ENCODE measurements at regions not wholly inside any gene's neighbourhood (a gene's known extent, or its start where the extent isn't known, plus 50 kb on each side); places are given as distances from the start of the nearest gene placed in this dataset.
"Not testable (repeated sequence)": the region's sequence is repeated elsewhere in the genome, so short reads cannot be mapped to it uniquely, and the experiment has no call there.

DNA sequence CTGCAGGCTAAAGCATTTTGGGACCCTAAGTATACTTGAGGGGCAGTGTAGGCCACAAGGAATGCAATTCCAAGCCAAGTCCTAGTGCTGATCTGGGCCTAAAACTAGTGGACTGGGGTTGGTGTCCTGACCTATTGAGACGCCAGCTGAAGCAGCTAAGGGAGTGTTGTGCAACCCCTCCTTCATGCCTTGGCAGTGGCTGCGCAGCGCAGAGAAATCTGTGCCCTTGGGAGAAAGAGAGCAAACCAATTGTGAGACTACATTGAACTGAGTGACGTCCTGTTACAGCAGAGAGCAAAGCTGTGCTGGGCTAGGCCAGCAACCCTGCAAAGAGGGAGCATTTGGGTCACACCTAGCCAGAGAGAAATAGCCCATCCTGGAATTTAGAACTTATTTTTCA lies 2715.0 kb upstream of the PCDH20 start:
- Histone ChIP-seq H3K9me3 (ENCODE audit: low read depth, low read length) (no peaks in the 10 kb centered on the region), H3K27ac (no peak overlapping the region), H3K36me3 (ENCODE audit: insufficient read depth, low read length) (no peaks in the 10 kb centered on the region), H3K9ac (ENCODE audit: insufficient read length) (no peak overlapping the region), H3K4me3 (no peak overlapping the region)
- DNase-seq (ENCODE audit: low read depth, low spot score), result no peak
- TF ChIP-seq EZH2 (IDR thresholded peaks at IDR 0.05), result no peak
- TF ChIP-seq FOXP2 (optimal IDR thresholded peaks at IDR 0.05; ENCODE audit: control extremely low read depth, extremely low read length, insufficient read depth), result no peak
- no peak for TF ChIP-seq POLR2AphosphoS5 (IDR thresholded peaks at IDR 0.05; ENCODE audit: borderline replicate concordance, low read depth, low read length)

DNA sequence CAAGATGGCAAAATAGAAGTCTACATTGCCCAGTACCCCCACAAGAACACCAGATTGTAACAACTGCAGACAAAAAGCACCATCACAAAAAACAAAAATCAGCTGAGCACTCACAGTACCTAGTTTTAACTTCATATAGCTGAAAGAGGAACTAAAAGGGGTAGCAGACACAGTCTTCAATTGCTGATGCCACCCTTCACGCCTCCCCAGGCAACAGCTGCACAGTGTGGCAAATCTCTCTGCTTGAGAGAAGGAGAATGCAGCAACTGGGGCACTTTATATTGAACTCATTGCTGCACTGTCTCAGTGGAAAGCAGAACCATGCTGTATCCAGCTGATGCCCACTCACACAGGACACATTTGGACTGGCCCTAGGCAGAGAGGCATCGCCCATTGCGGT lies 2714.5 kb upstream of the PCDH20 start:
- H3K4me3 ChIP-seq, result no peak overlapping the region
- TF ChIP-seq FOXP2 (optimal IDR thresholded peaks at IDR 0.05; ENCODE audit: control extremely low read depth, extremely low read length, insufficient read depth), result no peak
- no peak for TF ChIP-seq POLR2AphosphoS5 (IDR thresholded peaks at IDR 0.05; ENCODE audit: borderline replicate concordance, low read depth, low read length)
- TF ChIP-seq EZH2 (IDR thresholded peaks at IDR 0.05), result no peak
- no peak for DNase-seq (ENCODE audit: low read depth, low spot score)
- H3K36me3 ChIP-seq (ENCODE audit: insufficient read depth, low read length), result no peaks in the 10 kb centered on the region
- no peaks in the 10 kb centered on the region for H3K9me3 ChIP-seq (ENCODE audit: low read depth, low read length)
- no peak overlapping the region for H3K27ac ChIP-seq
- no peak overlapping the region for H3K9ac ChIP-seq (ENCODE audit: insufficient read length)

DNA sequence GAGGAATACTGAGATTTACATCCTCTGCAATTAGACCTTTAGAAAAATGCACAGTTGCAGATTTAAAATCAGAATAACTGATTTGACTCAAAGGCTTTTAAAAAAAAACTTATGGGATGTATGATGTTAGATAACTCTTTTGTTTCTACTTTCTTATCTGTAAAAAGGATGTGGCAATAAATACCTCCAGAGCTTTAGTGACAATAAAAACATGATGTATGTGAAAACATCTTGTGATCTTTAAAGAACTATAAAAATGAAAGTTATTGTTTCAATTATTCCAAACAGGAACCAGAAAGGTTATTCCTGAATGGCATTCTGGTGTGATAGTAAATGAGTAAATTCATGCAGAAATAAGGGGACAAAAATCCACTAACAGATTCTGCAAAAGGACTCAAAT lies 2712.2 kb upstream of the PCDH20 start:
- no peaks in the 10 kb centered on the region for H3K36me3 ChIP-seq (ENCODE audit: insufficient read depth, low read length)
- no peak overlapping the region for H3K4me3 ChIP-seq
- TF ChIP-seq EZH2 (IDR thresholded peaks at IDR 0.05) (no peak), FOXP2 (optimal IDR thresholded peaks at IDR 0.05; ENCODE audit: control extremely low read depth, extremely low read length, insufficient read depth) (no peak), POLR2AphosphoS5 (IDR thresholded peaks at IDR 0.05; ENCODE audit: borderline replicate concordance, low read depth, low read length) (no peak)
- no peaks in the 10 kb centered on the region; the same call in 1 of the 2 replicates for H3K9me3 ChIP-seq (ENCODE audit: low read depth, low read length)
- H3K9ac ChIP-seq (ENCODE audit: insufficient read length), result no peak overlapping the region
- peak overlapping the region; percentile 38; the same call in 1 of the 2 replicates for H3K27ac ChIP-seq
- DNase-seq (ENCODE audit: low read depth, low spot score), result no peak

DNA sequence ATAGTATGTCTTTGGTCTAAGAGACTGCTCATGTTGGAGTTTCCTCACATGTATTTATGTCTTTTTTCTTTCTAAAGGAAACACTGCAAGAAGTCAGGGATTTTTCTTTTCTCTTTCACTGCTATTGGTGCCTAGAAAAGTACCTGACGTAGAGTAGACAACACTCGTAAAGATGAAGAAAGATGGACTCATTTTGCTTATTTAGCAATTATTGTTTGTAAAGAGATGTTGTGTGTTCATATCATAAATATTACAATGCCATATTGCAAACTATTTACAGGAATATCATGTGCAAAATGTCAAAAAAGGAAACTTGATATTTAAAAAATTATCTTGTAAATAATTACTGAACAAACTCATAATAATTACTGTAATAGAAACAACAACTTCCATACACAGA lies 2711.5 kb upstream of the PCDH20 start:
- Histone ChIP-seq H3K36me3 (ENCODE audit: insufficient read depth, low read length) (no peaks in the 10 kb centered on the region), H3K9ac (ENCODE audit: insufficient read length) (no peak overlapping the region), H3K9me3 (ENCODE audit: low read depth, low read length) (no peaks in the 10 kb centered on the region; the same call in 1 of the 2 replicates), H3K27ac (peak overlapping the region; percentile 38; the same call in 1 of the 2 replicates), H3K4me3 (no peak overlapping the region)
- TF ChIP-seq POLR2AphosphoS5 (IDR thresholded peaks at IDR 0.05; ENCODE audit: borderline replicate concordance, low read depth, low read length), result no peak
- TF ChIP-seq EZH2 (IDR thresholded peaks at IDR 0.05), result no peak
- TF ChIP-seq FOXP2 (optimal IDR thresholded peaks at IDR 0.05; ENCODE audit: control extremely low read depth, extremely low read length, insufficient read depth), result no peak
- DNase-seq (ENCODE audit: low read depth, low spot score), result no peak

DNA sequence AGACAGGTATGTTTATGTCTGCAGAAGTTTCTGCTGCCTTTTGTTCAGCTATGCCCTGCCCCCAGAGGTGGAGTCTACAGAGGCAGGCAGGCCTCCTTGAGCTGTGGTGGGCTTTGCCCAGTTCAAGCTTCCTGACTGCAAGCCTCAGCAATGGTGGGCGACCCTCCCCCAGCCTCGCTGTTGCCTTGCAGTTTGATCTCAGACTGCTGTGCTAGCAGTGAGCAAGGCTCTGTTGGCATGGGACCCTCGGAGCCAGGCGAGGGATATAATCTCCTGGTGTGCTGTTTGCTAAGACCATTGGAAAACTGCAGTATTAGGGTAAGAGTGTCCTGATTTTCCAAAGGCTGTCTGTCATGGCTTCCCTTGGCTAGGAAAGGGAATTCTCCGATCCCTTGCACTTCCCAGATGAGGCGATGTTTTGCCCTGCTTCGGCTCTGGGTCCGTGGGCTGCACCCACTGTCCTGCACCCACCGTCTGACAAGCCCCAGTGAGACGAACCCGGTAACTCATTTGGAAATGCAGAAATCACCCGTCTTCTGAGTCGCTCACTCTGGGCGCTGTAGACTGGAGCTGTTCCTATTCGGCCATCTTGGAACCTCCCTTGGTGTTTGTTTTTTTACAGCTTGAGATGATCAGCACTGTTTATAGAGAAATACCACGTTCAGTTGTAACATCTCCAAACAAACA lies 2705.5 kb upstream of the PCDH20 start:
- not testable (repeated sequence) for H3K36me3 ChIP-seq (ENCODE audit: insufficient read depth, low read length); H3K9ac ChIP-seq (ENCODE audit: insufficient read length); H3K27ac ChIP-seq; H3K9me3 ChIP-seq (ENCODE audit: low read depth, low read length); H3K4me3 ChIP-seq; DNase-seq (ENCODE audit: low read depth, low spot score)

DNA sequence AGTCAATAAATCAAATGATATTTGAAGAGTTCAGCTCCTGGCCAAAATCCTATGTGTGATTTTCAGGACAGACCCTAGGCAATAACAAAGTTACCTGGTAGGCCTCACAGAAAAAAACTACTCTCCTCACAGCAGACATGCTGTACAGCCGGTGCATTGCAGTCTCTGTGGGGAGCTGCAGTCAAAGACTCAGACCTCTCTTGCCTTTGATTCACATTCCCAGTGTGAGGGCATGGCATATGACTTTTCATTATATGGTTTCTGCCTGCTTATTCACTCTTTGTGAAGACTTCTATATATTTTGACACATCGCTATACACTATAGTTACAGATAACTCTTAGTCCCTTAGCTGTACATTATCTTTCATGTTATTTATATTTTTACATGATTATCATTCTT lies 2684.3 kb upstream of the PCDH20 start:
- DNase-seq (ENCODE audit: low read depth, low spot score), result no peak
- Histone ChIP-seq H3K36me3 (ENCODE audit: insufficient read depth, low read length) (peaks cover 10% of the 10 kb centered on the region; the same call in 1 of the 2 replicates), H3K9ac (ENCODE audit: insufficient read length) (no peak overlapping the region), H3K4me3 (no peak overlapping the region), H3K9me3 (ENCODE audit: low read depth, low read length) (0 out of 2 replicates have a peak, but pooled peaks cover 5% of the 10 kb centered on the region), H3K27ac (peak overlapping the region; percentile 43; the same call in 1 of the 2 replicates)
- TF ChIP-seq FOXP2 (optimal IDR thresholded peaks at IDR 0.05; ENCODE audit: control extremely low read depth, extremely low read length, insufficient read depth), result no peak
- no peak for TF ChIP-seq POLR2AphosphoS5 (IDR thresholded peaks at IDR 0.05; ENCODE audit: borderline replicate concordance, low read depth, low read length)
- TF ChIP-seq EZH2 (IDR thresholded peaks at IDR 0.05), result no peak

DNA sequence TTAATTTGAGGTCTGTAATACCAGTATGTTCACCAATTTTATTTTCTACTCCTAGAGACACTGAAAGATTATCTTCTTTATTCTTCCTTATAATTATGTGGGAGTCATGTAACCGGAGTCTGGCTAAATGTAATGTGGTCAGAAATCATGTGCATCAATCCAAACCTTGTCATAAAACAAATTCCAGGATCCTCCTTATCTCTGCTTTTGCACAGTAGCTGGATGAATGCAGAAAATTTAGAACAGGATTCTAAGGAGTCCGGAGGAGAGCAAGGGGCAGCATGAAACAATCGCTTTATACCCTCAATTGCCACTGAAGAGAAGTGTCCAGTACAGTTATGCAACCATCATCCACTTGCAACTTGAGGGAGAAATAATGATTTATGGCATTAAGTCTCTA lies 2674.7 kb upstream of the PCDH20 start:
- Histone ChIP-seq H3K36me3 (ENCODE audit: insufficient read depth, low read length) (peaks cover 47% of the 10 kb centered on the region), H3K9me3 (ENCODE audit: low read depth, low read length) (peaks cover 27% of the 10 kb centered on the region), H3K4me3 (no peak overlapping the region), H3K9ac (ENCODE audit: insufficient read length) (no peak overlapping the region), H3K27ac (peak overlapping the region; percentile 100)
- DNase-seq (ENCODE audit: low read depth, low spot score), result no peak
- no peak for TF ChIP-seq EZH2 (IDR thresholded peaks at IDR 0.05)
- no peak for TF ChIP-seq POLR2AphosphoS5 (IDR thresholded peaks at IDR 0.05; ENCODE audit: borderline replicate concordance, low read depth, low read length)
- TF ChIP-seq FOXP2 (optimal IDR thresholded peaks at IDR 0.05; ENCODE audit: control extremely low read depth, extremely low read length, insufficient read depth), result no peak

DNA sequence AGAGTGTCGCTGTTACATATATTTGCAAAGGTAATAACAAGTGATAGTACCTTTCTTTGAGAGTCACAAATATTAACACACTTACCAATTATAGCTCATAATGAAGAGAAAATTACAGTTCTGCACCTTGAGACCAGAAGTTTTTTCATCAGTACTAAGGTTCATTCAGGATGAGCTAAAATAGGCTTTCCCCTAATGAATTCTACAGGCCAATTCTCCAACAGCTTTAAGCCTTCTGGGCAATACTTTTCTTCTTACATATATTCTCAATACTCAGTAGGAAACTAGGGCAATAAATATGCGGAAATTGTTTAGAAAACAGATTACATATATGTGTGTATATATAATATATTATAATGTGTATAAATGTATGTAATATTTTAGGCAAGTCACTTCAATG lies 2672.8 kb upstream of the PCDH20 start:
- Histone ChIP-seq H3K9ac (ENCODE audit: insufficient read length) (peak overlapping the region; percentile 76), H3K4me3 (peak overlapping the region; percentile 62), H3K27ac (peak overlapping the region; percentile 100), H3K9me3 (ENCODE audit: low read depth, low read length) (peaks cover 27% of the 10 kb centered on the region), H3K36me3 (ENCODE audit: insufficient read depth, low read length) (peaks cover 35% of the 10 kb centered on the region)
- TF ChIP-seq POLR2AphosphoS5 (IDR thresholded peaks at IDR 0.05; ENCODE audit: borderline replicate concordance, low read depth, low read length), result no peak; the same call in 1 of the 2 replicates
- DNase-seq (ENCODE audit: low read depth, low spot score), result peak; percentile 83

DNA sequence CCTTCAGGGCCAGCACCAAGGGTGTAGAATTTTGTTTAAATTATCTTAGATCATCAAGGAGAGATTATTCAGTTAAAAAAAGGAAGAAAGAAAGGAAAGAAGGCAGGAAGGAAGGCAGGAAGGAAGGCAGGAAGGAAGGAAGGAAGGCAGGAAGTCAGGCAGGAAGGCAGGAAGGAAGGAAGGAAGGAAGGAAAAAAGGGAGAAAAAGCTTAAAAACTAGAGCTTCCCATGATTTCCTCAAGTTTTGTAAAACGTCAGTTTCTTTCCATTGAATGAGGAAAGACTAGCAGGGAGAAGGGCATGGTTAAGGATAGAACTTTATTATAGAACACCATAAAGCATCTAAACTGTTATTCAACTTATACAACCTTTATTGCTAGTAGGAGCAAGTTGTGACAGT lies 2672.0 kb upstream of the PCDH20 start:
- H3K36me3 ChIP-seq (ENCODE audit: insufficient read depth, low read length), result peaks cover 31% of the 10 kb centered on the region
- H3K27ac ChIP-seq, result peak overlapping the region; percentile 100
- DNase-seq (ENCODE audit: low read depth, low spot score), result peak; percentile 92
- TF ChIP-seq POLR2AphosphoS5 (IDR thresholded peaks at IDR 0.05; ENCODE audit: borderline replicate concordance, low read depth, low read length), result peak; percentile 64; the same call in 1 of the 2 replicates
- no peak for TF ChIP-seq FOXP2 (optimal IDR thresholded peaks at IDR 0.05; ENCODE audit: control extremely low read depth, extremely low read length, insufficient read depth)
- no peak for TF ChIP-seq EZH2 (IDR thresholded peaks at IDR 0.05)
- peak overlapping the region; percentile 76 for H3K9ac ChIP-seq (ENCODE audit: insufficient read length)
- H3K9me3 ChIP-seq (ENCODE audit: low read depth, low read length), result peaks cover 31% of the 10 kb centered on the region
- H3K4me3 ChIP-seq, result peak overlapping the region; percentile 62
